GM12878 (cell line): ENCODE measurements at regions not wholly inside any gene's neighbourhood (a gene's known extent, or its start where the extent isn't known, plus 50 kb on each side); places are given as distances from the start of the nearest gene placed in this dataset.

Source experiments
- ATAC-seq: fragments of 200-7000 bp; cut with Tn5 transposase; 3 replicates; pipeline ENCODE4 v1.9.1; 2020; ENCODE audit warnings: mild to moderate bottlenecking, moderate library complexity
- BruUV-seq: library from RNA; stranded (reverse); fragments of 400-500 nt; replicated peaks from 2 replicates; lab custom pipeline; 2021; lab: Mats Ljungman, UMichigan
- CTCF ChIA-PET: fragments of 300-600 bp; sonication (Branson Sonifier 250); formaldehyde crosslinking; extraction: SDS; loops from one replicate; lab custom pipeline; 2021; ENCODE audit warnings: inconsistent platforms; lab: Yijun Ruan, JAX
- POLR2A ChIA-PET: fragments of 350-600 bp; formaldehyde crosslinking; extraction: SDS; loops from one replicate; lab custom pipeline; 2021; ENCODE audit warnings: inconsistent platforms; lab: Charles Lee
- RAD21 ChIA-PET: fragments of 300-600 bp; sonication (Branson Sonifier 250); formaldehyde crosslinking; loops from one replicate; lab custom pipeline; 2023; ENCODE audit warnings: antibody characterized with exemption; ENCODE audit not compliant: unreplicated experiment; lab: Charles Lee
- SMC1A ChIA-PET: fragments of 300-600 bp; sonication (Branson Sonifier 250); formaldehyde crosslinking; loops from one replicate; lab custom pipeline; 2023; ENCODE audit not compliant: unreplicated experiment, uncharacterized antibody; lab: Charles Lee
- DNase-seq: peaks from one replicate; pipeline ENCODE4 v3.0.0-alpha.2; 2011; ENCODE audit warnings: low read depth, low spot score
- FAIRE-seq: peaks from 3 replicates; lab custom pipeline; 2011; peaks lifted over from hg19 to GRCh38; lab: Jason Lieb, UNC
- H2AFZ ChIP-seq: 2 replicates; pipeline ENCODE4 v1.6.0; 2011; ENCODE audit warnings: low read depth, low read length, control low read depth; ENCODE audit not compliant: control insufficient read depth
- H3K27ac ChIP-seq: 2 replicates; pipeline ENCODE4 v1.5.1; 2011; ENCODE audit warnings: control low read depth; ENCODE audit not compliant: control insufficient read depth, insufficient read depth
- H3K27me3 ChIP-seq, 2 experiments: replicated peaks in 1 of 2; 2 replicates each; pipeline versions ENCODE4 v1.6.0 to v1.6.1; 2011; ENCODE audit warnings: low read length in 1 of 2; ENCODE audit not compliant: control insufficient read depth in 2 of 2, insufficient read depth in 2 of 2
- H3K36me3 ChIP-seq, 2 experiments: 2 replicates each; pipeline ENCODE4 v1.5.1; 2011; ENCODE audit warnings: low read length in 1 of 2; ENCODE audit not compliant: control insufficient read depth in 2 of 2, insufficient read depth in 2 of 2
- H3K4me1 ChIP-seq: 2 replicates; pipeline ENCODE4 v1.6.1; 2011; ENCODE audit warnings: mild to moderate bottlenecking, low read length, moderate library complexity, mixed read lengths; ENCODE audit not compliant: control insufficient read depth, insufficient read depth
- H3K4me2 ChIP-seq: 2 replicates; pipeline ENCODE4 v1.6.0; 2011; ENCODE audit warnings: control low read depth; ENCODE audit not compliant: control insufficient read depth, insufficient read depth
- H3K4me3 ChIP-seq: fragments of 200-600 bp; sonication (generic); 2 replicates; pipeline ENCODE4 v1.5.1; 2016
- H3K79me2 ChIP-seq: 2 replicates; pipeline ENCODE4 v1.6.0; 2011; ENCODE audit warnings: low read length; ENCODE audit not compliant: control insufficient read depth, insufficient read depth
- H3K9ac ChIP-seq: 2 replicates; pipeline ENCODE4 v1.8.0; 2011; ENCODE audit warnings: low read length, control low read depth, mixed read lengths; ENCODE audit not compliant: control insufficient read depth, insufficient read depth
- H3K9me3 ChIP-seq: replicated peaks from 3 replicates; pipeline ENCODE4 v1.5.1; 2011; ENCODE audit warnings: mild to moderate bottlenecking, low read length; ENCODE audit not compliant: control insufficient read depth, insufficient read depth
- H4K20me1 ChIP-seq: 2 replicates; pipeline ENCODE4 v1.6.0; 2011; ENCODE audit not compliant: control insufficient read depth, insufficient read depth
- CBFB ChIP-seq: IDR thresholded peaks from 2 replicates; pipeline ENCODE4 v1.6.1; 2016; ENCODE audit warnings: antibody characterized with exemption, low read depth
- CREM ChIP-seq: IDR thresholded peaks from 2 replicates; pipeline ENCODE4 v1.6.1; 2014; ENCODE audit warnings: antibody characterized with exemption, low read depth
- CUX1 ChIP-seq: IDR thresholded peaks from 2 replicates; pipeline ENCODE4 v1.6.1; 2012; ENCODE audit warnings: improper control_type of control experiment, low read depth, low read length; ENCODE audit not compliant: insufficient replicate concordance
- EP300 ChIP-seq, 2 experiments: fragments of 150-350 bp in 1 of 2; IDR thresholded peaks; 2 replicates each; pipeline ENCODE4 v1.6.1; 2011 to 2012; ENCODE audit warnings: low read depth in 2 of 2, low read length in 2 of 2, borderline replicate concordance in 1 of 2, improper control_type of control experiment in 1 of 2, inconsistent platforms in 1 of 2; ENCODE audit not compliant: control insufficient read depth in 1 of 2
- FOXM1 ChIP-seq: IDR thresholded peaks from 2 replicates; pipeline ENCODE4 v1.6.1; 2012; ENCODE audit warnings: low read depth, mild to moderate bottlenecking, inconsistent platforms, low read length, moderate library complexity
- NFXL1 ChIP-seq: fragments of 450-650 bp; IDR thresholded peaks from 2 replicates; pipeline ENCODE4 v1.6.1; 2017; ENCODE audit warnings: antibody characterized with exemption, mild to moderate bottlenecking, borderline replicate concordance
- SRF ChIP-seq, 2 experiments: IDR thresholded peaks; 2 replicates each; pipeline ENCODE4 v1.6.1; 2011; ENCODE audit warnings: low read depth in 2 of 2, low read length in 2 of 2, mild to moderate bottlenecking in 1 of 2, moderate library complexity in 1 of 2
- STAT3 ChIP-seq: IDR thresholded peaks from 2 replicates; pipeline ENCODE4 v1.6.1; 2011; ENCODE audit warnings: low read depth, low read length, improper control_type of control experiment
- ZBED1 ChIP-seq: IDR thresholded peaks from 2 replicates; pipeline ENCODE4 v1.6.1; 2016; ENCODE audit warnings: borderline replicate concordance
- WGBS: methylation state at CpG from one replicate; pipeline ENCODE4 v1.1.6; 2016; ENCODE audit warnings: low lambda C conversion rate; ENCODE audit not compliant: insufficient replicate concordance, insufficient coverage; ENCODE audit errors: missing lambda C conversion rate; 5-methylcytosine and 5-hydroxymethylcytosine counted together
- in situ Hi-C: fragments of 300-500 bp; cut with MboI; formaldehyde crosslinking; loops from 9 replicates; pipeline ENCODE4 v1.14.3; 2018; ENCODE audit warnings: mixed read lengths
- intact Hi-C: fragments of 100-400 bp; cut with micrococcal nuclease; formaldehyde crosslinking; loops from one replicate; pipeline ENCODE4 v1.14.2; 2022; ENCODE audit not compliant: unreplicated experiment
- TF ChIP-seq, protein P1 (sequence below): fragments of 450-650 bp; IDR thresholded peaks from 2 replicates; pipeline ENCODE4 v1.6.1; 2016; ENCODE audit warnings: mild to moderate bottlenecking, moderate library complexity, borderline replicate concordance

DNA sequence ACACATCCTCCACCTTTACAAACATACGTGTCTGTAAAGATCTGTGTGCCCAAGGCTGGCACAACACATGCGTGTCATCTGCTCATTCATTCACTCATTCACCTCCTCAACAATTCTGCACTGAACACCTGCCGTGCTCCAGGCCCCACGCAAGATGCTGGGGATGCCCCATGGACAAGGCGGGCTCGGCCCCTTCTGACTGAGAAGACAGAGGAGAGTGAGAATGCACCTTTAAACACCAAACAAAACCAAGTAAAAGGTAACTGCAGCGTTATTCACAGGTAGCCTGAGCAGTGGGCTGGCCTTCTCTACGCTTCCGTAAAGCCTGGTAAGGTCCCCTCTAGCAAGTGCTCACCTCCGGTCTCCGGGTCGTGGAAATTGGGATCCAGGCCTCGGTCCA, 142.8 kb downstream of the SHANK2 start:
- Histone ChIP-seq H3K9ac (no peak overlapping the region), H3K4me3 (no peak overlapping the region), H3K9me3 (no peaks in the 10 kb centered on the region), H4K20me1 (no peaks in the 10 kb centered on the region), H2AFZ (no peak overlapping the region), H3K36me3 (no peaks in the 10 kb centered on the region), H3K4me2 (no peak overlapping the region), H3K4me1 (peaks cover 8% of the 10 kb centered on the region), H3K27ac (no peak overlapping the region), H3K27me3 (peaks cover 0 to 2% of the 10 kb centered on the region in 2 experiments; a peak in 2 of 4 replicates), H3K79me2 (no peaks in the 10 kb centered on the region)
- POLR2A ChIA-PET: no interaction called here
- 62% methylated on average over 13 of the region's 13 CpGs for WGBS
- TF ChIP-seq EP300 (IDR thresholded peaks at IDR 0.05; ENCODE audit: borderline replicate concordance in 1 of 2, control insufficient read depth in 1 of 2, low read depth in 2 of 2, low read length in 2 of 2) (no peak), SRF (IDR thresholded peaks at IDR 0.05; ENCODE audit: low read depth in 2 of 2, low read length in 2 of 2) (no peak), CBFB (no peak), ZBED1 (no peak), FOXM1 (no peak), CUX1 (no peak), STAT3 (no peak), NFXL1 (no peak), CREM (no peak)
- TF ChIP-seq, protein P1, sequence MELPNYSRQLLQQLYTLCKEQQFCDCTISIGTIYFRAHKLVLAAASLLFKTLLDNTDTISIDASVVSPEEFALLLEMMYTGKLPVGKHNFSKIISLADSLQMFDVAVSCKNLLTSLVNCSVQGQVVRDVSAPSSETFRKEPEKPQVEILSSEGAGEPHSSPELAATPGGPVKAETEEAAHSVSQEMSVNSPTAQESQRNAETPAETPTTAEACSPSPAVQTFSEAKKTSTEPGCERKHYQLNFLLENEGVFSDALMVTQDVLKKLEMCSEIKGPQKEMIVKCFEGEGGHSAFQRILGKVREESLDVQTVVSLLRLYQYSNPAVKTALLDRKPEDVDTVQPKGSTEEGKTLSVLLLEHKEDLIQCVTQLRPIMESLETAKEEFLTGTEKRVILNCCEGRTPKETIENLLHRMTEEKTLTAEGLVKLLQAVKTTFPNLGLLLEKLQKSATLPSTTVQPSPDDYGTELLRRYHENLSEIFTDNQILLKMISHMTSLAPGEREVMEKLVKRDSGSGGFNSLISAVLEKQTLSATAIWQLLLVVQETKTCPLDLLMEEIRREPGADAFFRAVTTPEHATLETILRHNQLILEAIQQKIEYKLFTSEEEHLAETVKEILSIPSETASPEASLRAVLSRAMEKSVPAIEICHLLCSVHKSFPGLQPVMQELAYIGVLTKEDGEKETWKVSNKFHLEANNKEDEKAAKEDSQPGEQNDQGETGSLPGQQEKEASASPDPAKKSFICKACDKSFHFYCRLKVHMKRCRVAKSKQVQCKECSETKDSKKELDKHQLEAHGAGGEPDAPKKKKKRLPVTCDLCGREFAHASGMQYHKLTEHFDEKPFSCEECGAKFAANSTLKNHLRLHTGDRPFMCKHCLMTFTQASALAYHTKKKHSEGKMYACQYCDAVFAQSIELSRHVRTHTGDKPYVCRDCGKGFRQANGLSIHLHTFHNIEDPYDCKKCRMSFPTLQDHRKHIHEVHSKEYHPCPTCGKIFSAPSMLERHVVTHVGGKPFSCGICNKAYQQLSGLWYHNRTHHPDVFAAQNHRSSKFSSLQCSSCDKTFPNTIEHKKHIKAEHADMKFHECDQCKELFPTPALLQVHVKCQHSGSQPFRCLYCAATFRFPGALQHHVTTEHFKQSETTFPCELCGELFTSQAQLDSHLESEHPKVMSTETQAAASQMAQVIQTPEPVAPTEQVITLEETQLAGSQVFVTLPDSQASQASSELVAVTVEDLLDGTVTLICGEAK: no peak
- SMC1A ChIA-PET: no interaction called here
- no TSS peak for BruUV-seq
- no peak for DNase-seq
- CTCF ChIA-PET: no interaction called here
- intact Hi-C loops (no loop called here), in situ Hi-C loops (no loop called here)
- RAD21 ChIA-PET: no interaction called here
- no peak for FAIRE-seq
- ATAC-seq: no peak
